H1 (cell line): ENCODE measurements at regions not wholly inside any gene's neighbourhood (a gene's known extent, or its start where the extent isn't known, plus 50 kb on each side); places are given as distances from the start of the nearest gene placed in this dataset.

ENCODE experiments used
- CTCF ChIA-PET: fragments of 300-600 bp; sonication (Branson Sonifier 250); formaldehyde crosslinking; loops from one replicate; lab custom pipeline; 2021; ENCODE audit not compliant: partially characterized antibody; lab: Charles Lee
- POLR2A ChIA-PET: fragments of 300-600 bp; sonication (Branson Sonifier 250); formaldehyde crosslinking; loops from one replicate; lab custom pipeline; 2021; ENCODE audit warnings: inconsistent platforms; ENCODE audit not compliant: partially characterized antibody; lab: Charles Lee
- DNase-seq, 2 experiments: peaks; one replicate each; pipeline versions ENCODE4 v3.0.0 to v3.0.0-alpha.2; 2010 to 2022; ENCODE audit warnings: low spot score in 2 of 2, low read depth in 1 of 2, mixed read lengths in 1 of 2
- FAIRE-seq: peaks from 2 replicates; lab custom pipeline; 2011; peaks lifted over from hg19 to GRCh38; lab: Jason Lieb, UNC
- H2AFZ ChIP-seq: 2 replicates; pipeline ENCODE4 v1.8.1; 2012; ENCODE audit warnings: low read length, inconsistent platforms
- H2AK5ac ChIP-seq: 2 replicates; pipeline ENCODE4 v1.6.1; 2013; ENCODE audit warnings: low read depth, low read length
- H2BK120ac ChIP-seq: replicated peaks from 2 replicates; pipeline ENCODE3; 2013; ENCODE audit warnings: low read depth, low read length, inconsistent platforms
- H2BK12ac ChIP-seq: 2 replicates; pipeline ENCODE4 v1.6.1; 2013; ENCODE audit warnings: low read depth, low read length
- H2BK15ac ChIP-seq: 2 replicates; pipeline ENCODE4 v1.6.1; 2013; ENCODE audit warnings: low read length
- H2BK20ac ChIP-seq: 2 replicates; pipeline ENCODE4 v1.6.1; 2013; ENCODE audit warnings: low read length
- H2BK5ac ChIP-seq: 2 replicates; pipeline ENCODE4 v1.6.1; 2013; ENCODE audit warnings: low read depth, low read length
- H3K14ac ChIP-seq: 2 replicates; pipeline ENCODE4 v1.6.1; 2013; ENCODE audit warnings: inconsistent platforms; ENCODE audit not compliant: insufficient read length
- H3K18ac ChIP-seq: 2 replicates; pipeline ENCODE4 v1.6.1; 2013; ENCODE audit warnings: low read length; ENCODE audit errors: extremely low read depth
- H3K23ac ChIP-seq: 2 replicates; pipeline ENCODE4 v1.6.1; 2013; ENCODE audit warnings: inconsistent platforms; ENCODE audit not compliant: insufficient read length
- H3K23me2 ChIP-seq: 2 replicates; pipeline ENCODE4 v1.6.1; 2013; ENCODE audit warnings: low read depth, low read length
- H3K27ac ChIP-seq: 2 replicates; pipeline ENCODE4 v1.6.1; 2011; ENCODE audit warnings: low read depth, low read length, inconsistent platforms
- H3K27me3 ChIP-seq, 4 experiments: replicated peaks in 1 of 4; 1 replicate in 1 of 4; 2 replicates in 3 of 4; pipeline versions ENCODE4 v1.6.1 to v1.8.1; 2011 to 2013; ENCODE audit warnings: low read length in 3 of 4, mild to moderate bottlenecking in 3 of 4, inconsistent platforms in 2 of 4, mixed read lengths in 2 of 4, moderate library complexity in 1 of 4; ENCODE audit not compliant: control insufficient read depth in 3 of 4, insufficient read depth in 3 of 4; ENCODE audit errors: extremely low read depth in 1 of 4
- H3K36me3 ChIP-seq, 4 experiments: 2 replicates each; pipeline versions ENCODE4 v1.6.1 to v1.8.1; 2011 to 2013; ENCODE audit warnings: mild to moderate bottlenecking in 4 of 4, low read length in 3 of 4, moderate library complexity in 2 of 4, control low read depth in 1 of 4, inconsistent platforms in 1 of 4; ENCODE audit not compliant: insufficient read depth in 4 of 4, control insufficient read depth in 2 of 4
- H3K4ac ChIP-seq: replicated peaks from 2 replicates; pipeline ENCODE3; 2013; ENCODE audit warnings: low read length, low read depth, mixed read lengths, inconsistent platforms; ENCODE audit not compliant: insufficient read length
- H3K4me1 ChIP-seq, 4 experiments: replicated peaks in 1 of 4; 1 replicate in 1 of 4; 2 replicates in 3 of 4; pipeline versions ENCODE4 v1.6.1 to v1.8.1; 2011 to 2013; ENCODE audit warnings: low read length in 3 of 4, inconsistent platforms in 2 of 4, mixed read lengths in 1 of 4; ENCODE audit not compliant: insufficient read depth in 4 of 4, control insufficient read depth in 3 of 4
- H3K4me2 ChIP-seq, 2 experiments: 2 replicates each; pipeline versions ENCODE4 v1.6.1 to v1.8.1; 2011 to 2013; ENCODE audit warnings: low read depth in 2 of 2, low read length in 2 of 2, control low read depth in 1 of 2, inconsistent platforms in 1 of 2, mild to moderate bottlenecking in 1 of 2; ENCODE audit not compliant: insufficient read depth in 1 of 2
- H3K4me3 ChIP-seq, 4 experiments: fragments of 200-600, 300-600 bp in 1 of 4; sonication (generic), shearing (Covaris generic), sonication (Bioruptor Twin) in 1 of 4; 2 replicates each; pipeline versions ENCODE4 v1.5.1 to v1.8.1; 2011 to 2016; ENCODE audit warnings: low read length in 4 of 4, low read depth in 3 of 4, control low read depth in 2 of 4, inconsistent platforms in 2 of 4, mild to moderate bottlenecking in 2 of 4, mixed read lengths in 1 of 4, moderate library complexity in 1 of 4; ENCODE audit not compliant: insufficient read depth in 2 of 4; ENCODE audit errors: extremely low read depth in 1 of 4
- H3K56ac ChIP-seq: replicated peaks from 2 replicates; pipeline ENCODE3; 2013; ENCODE audit warnings: low read depth, mild to moderate bottlenecking, mixed read lengths, low read length, inconsistent platforms; ENCODE audit not compliant: insufficient read length
- H3K79me1 ChIP-seq: 2 replicates; pipeline ENCODE4 v1.6.1; 2013; ENCODE audit warnings: low read depth, low read length, control low read depth
- H3K79me2 ChIP-seq, 2 experiments: 2 replicates each; pipeline versions ENCODE4 v1.6.1 to v1.8.1; 2012 to 2013; ENCODE audit warnings: low read length in 2 of 2, mild to moderate bottlenecking in 2 of 2, inconsistent platforms in 1 of 2; ENCODE audit not compliant: insufficient read depth in 2 of 2, control insufficient read depth in 1 of 2
- H3K9ac ChIP-seq, 4 experiments: replicated peaks in 1 of 4; 1 replicate in 1 of 4; 2 replicates in 3 of 4; pipeline versions ENCODE4 v1.6.1 to v1.8.1; 2011 to 2013; ENCODE audit warnings: low read depth in 3 of 4, low read length in 3 of 4, control low read depth in 2 of 4, mild to moderate bottlenecking in 2 of 4, moderate library complexity in 2 of 4, inconsistent platforms in 1 of 4; ENCODE audit errors: extremely low read depth in 1 of 4
- H3K9me3 ChIP-seq, 2 experiments: 2 replicates each; pipeline versions ENCODE4 v1.6.1 to v1.8.1; 2012 to 2013; ENCODE audit warnings: mild to moderate bottlenecking in 2 of 2, moderate library complexity in 2 of 2, control low read depth in 1 of 2, inconsistent platforms in 1 of 2, low read depth in 1 of 2, low read length in 1 of 2, mixed read lengths in 1 of 2; ENCODE audit not compliant: insufficient read depth in 2 of 2
- H4K20me1 ChIP-seq, 2 experiments: replicated peaks in 1 of 2; 2 replicates each; pipeline versions ENCODE3 to v1.8.1; 2011 to 2013; ENCODE audit warnings: inconsistent platforms in 2 of 2, low read length in 2 of 2, mild to moderate bottlenecking in 1 of 2; ENCODE audit not compliant: insufficient read depth in 2 of 2, control insufficient read depth in 1 of 2
- H4K5ac ChIP-seq: 2 replicates; pipeline ENCODE4 v1.6.1; 2013; ENCODE audit warnings: low read length, low read depth, mixed read lengths, inconsistent platforms; ENCODE audit not compliant: insufficient read length
- H4K8ac ChIP-seq: 2 replicates; pipeline ENCODE4 v1.8.0; 2013; ENCODE audit warnings: mild to moderate bottlenecking, moderate library complexity, low read length, inconsistent platforms; ENCODE audit not compliant: insufficient read depth; ENCODE audit errors: extremely low read depth
- H4K91ac ChIP-seq: replicated peaks from 2 replicates; pipeline ENCODE3; 2013; ENCODE audit warnings: low read length, mixed read lengths, inconsistent platforms; ENCODE audit not compliant: insufficient read length
- CHD1 ChIP-seq: IDR thresholded peaks from 2 replicates; pipeline ENCODE4 v1.6.1; 2012; ENCODE audit warnings: low read depth, low read length, improper control_type of control experiment
- CHD2 ChIP-seq: IDR thresholded peaks from 2 replicates; pipeline ENCODE4 v1.6.1; 2012; ENCODE audit warnings: low read length, improper control_type of control experiment
- CREB1 ChIP-seq: IDR thresholded peaks from 2 replicates; pipeline ENCODE4 v1.6.1; 2012; ENCODE audit warnings: inconsistent platforms
- CTBP2 ChIP-seq: IDR thresholded peaks from 2 replicates; pipeline ENCODE4 v1.7.0; 2011; ENCODE audit warnings: borderline replicate concordance, mild to moderate bottlenecking, moderate library complexity, mixed read lengths, low read length; ENCODE audit not compliant: insufficient read depth, insufficient read length
- EZH2 ChIP-seq: fragments of 200-600 bp; sonication (generic); IDR thresholded peaks from 2 replicates; pipeline ENCODE4 v1.7.1; 2012; ENCODE audit warnings: low read depth, mild to moderate bottlenecking, moderate library complexity, low read length, inconsistent platforms; ENCODE audit not compliant: severe bottlenecking
- FOSL1 ChIP-seq: IDR thresholded peaks from 2 replicates; pipeline ENCODE4 v1.6.1; 2011; ENCODE audit warnings: mild to moderate bottlenecking, low read depth, low read length, moderate library complexity; ENCODE audit not compliant: insufficient read depth
- JUN ChIP-seq: IDR thresholded peaks from 2 replicates; pipeline ENCODE4 v1.6.1; 2011; ENCODE audit warnings: low read depth, mild to moderate bottlenecking, improper control_type of control experiment, low read length
- RAD21 ChIP-seq, 2 experiments: IDR thresholded peaks in 1 of 2; conservative IDR thresholded peaks in 1 of 2; 2 replicates each; pipeline ENCODE4 v1.6.1; 2011; ENCODE audit warnings: low read depth in 2 of 2, low read length in 2 of 2, improper control_type of control experiment in 1 of 2, inconsistent platforms in 1 of 2, mild to moderate bottlenecking in 1 of 2, moderate library complexity in 1 of 2
- SIN3A ChIP-seq, 2 experiments: IDR thresholded peaks in 1 of 2; conservative IDR thresholded peaks in 1 of 2; 2 replicates each; pipeline ENCODE4 v1.6.1; 2011 to 2012; ENCODE audit warnings: low read length in 2 of 2, improper control_type of control experiment in 1 of 2, low read depth in 1 of 2, mild to moderate bottlenecking in 1 of 2
- SIRT6 ChIP-seq: IDR thresholded peaks from one replicate; pipeline ENCODE4 v1.7.1; 2012; ENCODE audit warnings: low read length, inconsistent platforms
- TCF12 ChIP-seq: IDR thresholded peaks from 2 replicates; pipeline ENCODE4 v1.6.1; 2011; ENCODE audit warnings: low read depth, mild to moderate bottlenecking, low read length
- WGBS, 2 experiments: shearing (Covaris generic) in 1 of 2; methylation state at CpG; one replicate each; pipeline versions ENCODE4 v1.1.6 to v1.1.7; 2013 to 2015; ENCODE audit warnings: low lambda C conversion rate in 2 of 2, mixed read lengths in 2 of 2, inconsistent platforms in 1 of 2, low coverage in 1 of 2, missing lambda C conversion rate in 1 of 2; ENCODE audit not compliant: insufficient replicate concordance in 2 of 2, insufficient coverage in 1 of 2, insufficient read length in 1 of 2; ENCODE audit errors: extremely low coverage in 1 of 2, missing lambda C conversion rate in 1 of 2; 5-methylcytosine and 5-hydroxymethylcytosine counted together
- TF ChIP-seq, protein P1 (sequence below), 3 experiments: IDR thresholded peaks; 1 replicate in 2 of 3; 2 replicates in 1 of 3; pipeline versions ENCODE4 v1.5.1 to v1.6.1; 2011; ENCODE audit warnings: low read length in 3 of 3, mild to moderate bottlenecking in 3 of 3, inconsistent platforms in 2 of 3, low read depth in 1 of 3, moderate library complexity in 1 of 3; ENCODE audit not compliant: insufficient read depth in 1 of 3; ENCODE audit errors: control extremely low read depth in 1 of 3

DNA sequence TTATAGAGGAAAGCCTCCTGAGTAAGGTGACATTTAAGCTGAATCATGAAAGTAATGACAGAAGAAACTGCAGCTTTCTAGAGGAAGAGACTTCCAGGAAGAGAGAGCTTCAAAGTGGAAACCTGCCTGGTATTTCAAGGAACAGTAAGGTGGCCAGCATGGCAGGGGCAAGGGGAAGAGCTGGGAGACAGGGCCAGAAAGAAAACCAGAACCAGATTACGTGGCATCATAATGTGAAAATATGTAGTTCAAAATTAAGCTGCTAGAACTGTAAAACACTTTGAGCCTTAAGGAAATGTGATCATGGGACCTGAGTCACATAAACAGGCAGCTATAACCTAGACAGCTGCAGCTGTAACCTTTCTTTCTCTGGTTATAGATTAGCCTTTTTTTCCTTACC, 238.0 kb upstream of the FOXK1 start:
- FAIRE-seq (no peak), DNase-seq (no peak)
- Histone ChIP-seq H3K23me2 (no peaks in the 10 kb centered on the region), H4K91ac (no peak overlapping the region), H3K79me1 (no peaks in the 10 kb centered on the region), H3K36me3 (no peaks in the 10 kb centered on the region), H2BK120ac (no peak overlapping the region), H3K4me1 (no peaks in the 10 kb centered on the region), H3K27me3 (no peaks in the 10 kb centered on the region), H3K56ac (no peak overlapping the region), H3K9me3 (peaks cover 20 to 29% of the 10 kb centered on the region in 2 experiments), H2BK15ac (no peak overlapping the region), H2BK5ac (no peak overlapping the region), H4K20me1 (no peaks in the 10 kb centered on the region), H2BK12ac (no peak overlapping the region), H4K5ac (no peak overlapping the region), H2AFZ (no peak overlapping the region), H3K4me2 (no peak overlapping the region), H4K8ac (no peak overlapping the region), H3K79me2 (no peaks in the 10 kb centered on the region), H3K9ac (no peak overlapping the region), H3K14ac (no peak overlapping the region), H3K4me3 (no peak overlapping the region), H3K18ac (no peak overlapping the region), H2AK5ac (no peak overlapping the region), H3K27ac (no peak overlapping the region), H2BK20ac (no peak overlapping the region), H3K4ac (no peak overlapping the region), H3K23ac (no peak overlapping the region)
- WGBS, 2 experiments: 95% methylated on average over 1 of the region's 1 CpG; no CpG with 5 or more reads in 1 of the 2 experiments
- CTCF ChIA-PET: interaction anchor here (0.8 kb wide), 1 partner anchor 35 kb away, joined by 3 read pairs; no protein-coding TSS in a partner anchor
- POLR2A ChIA-PET: no interaction called here
- TF ChIP-seq CHD2: no peak
- TF ChIP-seq CREB1: no peak
- TF ChIP-seq FOSL1: no peak
- no peak for TF ChIP-seq SIRT6
- TF ChIP-seq EZH2: no peak
- TF ChIP-seq, protein P1, sequence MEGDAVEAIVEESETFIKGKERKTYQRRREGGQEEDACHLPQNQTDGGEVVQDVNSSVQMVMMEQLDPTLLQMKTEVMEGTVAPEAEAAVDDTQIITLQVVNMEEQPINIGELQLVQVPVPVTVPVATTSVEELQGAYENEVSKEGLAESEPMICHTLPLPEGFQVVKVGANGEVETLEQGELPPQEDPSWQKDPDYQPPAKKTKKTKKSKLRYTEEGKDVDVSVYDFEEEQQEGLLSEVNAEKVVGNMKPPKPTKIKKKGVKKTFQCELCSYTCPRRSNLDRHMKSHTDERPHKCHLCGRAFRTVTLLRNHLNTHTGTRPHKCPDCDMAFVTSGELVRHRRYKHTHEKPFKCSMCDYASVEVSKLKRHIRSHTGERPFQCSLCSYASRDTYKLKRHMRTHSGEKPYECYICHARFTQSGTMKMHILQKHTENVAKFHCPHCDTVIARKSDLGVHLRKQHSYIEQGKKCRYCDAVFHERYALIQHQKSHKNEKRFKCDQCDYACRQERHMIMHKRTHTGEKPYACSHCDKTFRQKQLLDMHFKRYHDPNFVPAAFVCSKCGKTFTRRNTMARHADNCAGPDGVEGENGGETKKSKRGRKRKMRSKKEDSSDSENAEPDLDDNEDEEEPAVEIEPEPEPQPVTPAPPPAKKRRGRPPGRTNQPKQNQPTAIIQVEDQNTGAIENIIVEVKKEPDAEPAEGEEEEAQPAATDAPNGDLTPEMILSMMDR (IDR thresholded peaks at IDR 0.05; ENCODE audit: control extremely low read depth in 1 of 3, insufficient read depth in 1 of 3, low read depth in 1 of 3, low read length in 3 of 3): no peak
- TF ChIP-seq TCF12: no peak
- no peak for TF ChIP-seq JUN
- no peak for TF ChIP-seq RAD21 (IDR thresholded peaks at IDR 0.05 in 1 of 2, conservative IDR thresholded peaks at IDR 0.05 in 1 of 2; ENCODE audit: low read depth in 2 of 2, low read length in 2 of 2)
- no peak for TF ChIP-seq CHD1
- TF ChIP-seq SIN3A (conservative IDR thresholded peaks at IDR 0.05 in 1 of 2, IDR thresholded peaks at IDR 0.05 in 1 of 2; ENCODE audit: low read depth in 1 of 2, low read length in 2 of 2): no peak
- no peak for TF ChIP-seq CTBP2
